RWPE2 (cell line): ENCODE measurements at regions not wholly inside any gene's neighbourhood (a gene's known extent, or its start where the extent isn't known, plus 50 kb on each side); places are given as distances from the start of the nearest gene placed in this dataset.

Source experiments
- ATAC-seq: fragments of 200-7000 bp; cut with Tn5 transposase; 3 replicates; pipeline ENCODE4 v1.9.1; 2021; ENCODE audit warnings: low read depth
- DNase-seq: peaks from one replicate; pipeline ENCODE4 v3.0.0-alpha.2; 2020; ENCODE audit warnings: low spot score
- H3K27ac ChIP-seq: fragments of 450-650 bp; 2 replicates; pipeline ENCODE4 v1.5.1; 2017; ENCODE audit warnings: mild to moderate bottlenecking; ENCODE audit not compliant: poor library complexity, severe bottlenecking
- H3K27me3 ChIP-seq: fragments of 250-450 bp; sonication (Bioruptor Pico); 2 replicates; pipeline ENCODE4 v1.5.1; 2021; ENCODE audit warnings: mild to moderate bottlenecking, moderate library complexity; ENCODE audit not compliant: insufficient read depth, poor library complexity, severe bottlenecking
- H3K36me3 ChIP-seq: fragments of 250-450 bp; sonication (Bioruptor Pico); 2 replicates; pipeline ENCODE4 v1.5.1; 2020; ENCODE audit warnings: low read depth, mild to moderate bottlenecking, moderate library complexity
- H3K4me1 ChIP-seq: fragments of 250-450 bp; sonication (Bioruptor Pico); 2 replicates; pipeline ENCODE4 v1.5.1; 2021; ENCODE audit warnings: mild to moderate bottlenecking, moderate library complexity; ENCODE audit not compliant: insufficient read depth, poor library complexity, severe bottlenecking
- H3K4me3 ChIP-seq: fragments of 250-450 bp; sonication (Bioruptor Pico); 2 replicates; pipeline ENCODE4 v1.5.1; 2021; ENCODE audit warnings: mild to moderate bottlenecking, moderate library complexity; ENCODE audit not compliant: severe bottlenecking
- H3K9me3 ChIP-seq: fragments of 250-450 bp; sonication (Bioruptor Pico); 2 replicates; pipeline ENCODE4 v1.5.1; 2021; ENCODE audit warnings: mild to moderate bottlenecking, moderate library complexity; ENCODE audit not compliant: severe bottlenecking
- TF ChIP-seq, protein P1 (sequence below): fragments of 450-650 bp; IDR thresholded peaks from one replicate; pipeline ENCODE4 v1.5.1; 2017; ENCODE audit warnings: mild to moderate bottlenecking, moderate library complexity; ENCODE audit not compliant: poor library complexity, severe bottlenecking

DNA sequence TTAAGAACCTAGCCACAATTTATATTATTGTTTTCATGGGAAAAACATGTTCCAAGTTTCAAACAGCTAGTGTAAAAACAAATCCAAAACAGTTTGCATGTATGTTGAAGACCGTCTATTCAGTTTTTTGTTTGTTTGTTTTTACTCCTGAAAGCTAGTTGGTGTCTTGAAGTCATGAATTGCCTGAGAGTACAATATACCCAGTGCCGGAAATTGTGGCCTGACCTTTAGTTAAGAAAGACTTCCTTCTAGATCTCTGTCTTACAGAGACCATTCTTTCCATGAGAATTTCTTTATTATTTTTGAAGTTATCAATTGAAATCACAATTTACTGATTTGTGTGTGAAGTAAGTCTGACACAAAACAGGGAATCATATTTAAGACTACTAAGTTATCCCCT, 474.8 kb downstream of the KCNJ2 start:
- Histone ChIP-seq H3K27ac (no peak overlapping the region), H3K9me3 (no peaks in the 10 kb centered on the region), H3K4me1 (no peaks in the 10 kb centered on the region), H3K36me3 (no peaks in the 10 kb centered on the region), H3K27me3 (peaks cover 4% of the 10 kb centered on the region), H3K4me3 (no peak overlapping the region)
- no peak for DNase-seq
- TF ChIP-seq, protein P1, sequence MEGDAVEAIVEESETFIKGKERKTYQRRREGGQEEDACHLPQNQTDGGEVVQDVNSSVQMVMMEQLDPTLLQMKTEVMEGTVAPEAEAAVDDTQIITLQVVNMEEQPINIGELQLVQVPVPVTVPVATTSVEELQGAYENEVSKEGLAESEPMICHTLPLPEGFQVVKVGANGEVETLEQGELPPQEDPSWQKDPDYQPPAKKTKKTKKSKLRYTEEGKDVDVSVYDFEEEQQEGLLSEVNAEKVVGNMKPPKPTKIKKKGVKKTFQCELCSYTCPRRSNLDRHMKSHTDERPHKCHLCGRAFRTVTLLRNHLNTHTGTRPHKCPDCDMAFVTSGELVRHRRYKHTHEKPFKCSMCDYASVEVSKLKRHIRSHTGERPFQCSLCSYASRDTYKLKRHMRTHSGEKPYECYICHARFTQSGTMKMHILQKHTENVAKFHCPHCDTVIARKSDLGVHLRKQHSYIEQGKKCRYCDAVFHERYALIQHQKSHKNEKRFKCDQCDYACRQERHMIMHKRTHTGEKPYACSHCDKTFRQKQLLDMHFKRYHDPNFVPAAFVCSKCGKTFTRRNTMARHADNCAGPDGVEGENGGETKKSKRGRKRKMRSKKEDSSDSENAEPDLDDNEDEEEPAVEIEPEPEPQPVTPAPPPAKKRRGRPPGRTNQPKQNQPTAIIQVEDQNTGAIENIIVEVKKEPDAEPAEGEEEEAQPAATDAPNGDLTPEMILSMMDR: no peak
- no peak for ATAC-seq

DNA sequence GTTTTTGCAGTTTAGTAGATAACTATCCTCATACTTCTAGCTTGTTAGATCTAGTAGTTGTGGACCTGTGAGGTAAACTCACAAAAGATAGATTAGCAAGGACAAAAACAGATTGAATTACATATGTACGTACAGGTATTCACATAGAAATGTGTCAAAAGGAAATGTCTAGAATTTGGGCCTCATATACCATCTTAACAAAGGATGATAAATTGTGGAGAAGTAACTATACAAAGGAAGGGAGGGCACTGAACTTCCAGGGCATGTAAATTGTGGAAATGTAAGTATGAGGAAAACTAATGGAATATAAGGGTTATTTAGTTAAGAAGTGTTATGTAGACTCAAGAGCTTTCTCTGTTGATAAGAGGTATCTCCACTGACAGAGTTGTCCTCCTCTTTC, 477.3 kb downstream of the KCNJ2 start:
- DNase-seq (no peak), ATAC-seq (no peak)
- Histone ChIP-seq H3K4me1 (no peaks in the 10 kb centered on the region), H3K36me3 (no peaks in the 10 kb centered on the region), H3K27me3 (no peaks in the 10 kb centered on the region), H3K27ac (no peak overlapping the region), H3K9me3 (no peaks in the 10 kb centered on the region), H3K4me3 (no peak overlapping the region)
- TF ChIP-seq, protein P1: no peak

DNA sequence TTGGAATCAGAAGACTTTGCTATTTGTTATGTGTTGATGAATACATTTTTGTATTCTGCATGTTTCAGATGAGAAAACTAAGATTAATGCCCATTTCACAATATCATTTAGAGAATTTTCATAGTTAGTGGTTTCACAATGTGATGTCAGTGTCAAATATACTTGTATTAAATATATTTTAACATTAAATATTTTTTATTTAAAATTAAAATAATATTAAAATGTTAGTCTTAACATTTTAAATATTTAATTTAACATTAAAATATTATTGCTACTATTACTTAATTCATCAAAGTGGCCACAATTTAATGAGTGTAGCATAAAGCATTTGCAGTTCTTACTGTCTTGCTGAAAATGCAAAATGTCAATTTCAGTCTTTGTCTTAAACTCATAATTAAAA, 478.8 kb downstream of the KCNJ2 start:
- Histone ChIP-seq H3K4me1 (no peaks in the 10 kb centered on the region), H3K27ac (no peak overlapping the region), H3K27me3 (no peaks in the 10 kb centered on the region), H3K9me3 (no peaks in the 10 kb centered on the region), H3K36me3 (no peaks in the 10 kb centered on the region), H3K4me3 (no peak overlapping the region)
- TF ChIP-seq, protein P1: no peak
- no peak for ATAC-seq
- DNase-seq: no peak

DNA sequence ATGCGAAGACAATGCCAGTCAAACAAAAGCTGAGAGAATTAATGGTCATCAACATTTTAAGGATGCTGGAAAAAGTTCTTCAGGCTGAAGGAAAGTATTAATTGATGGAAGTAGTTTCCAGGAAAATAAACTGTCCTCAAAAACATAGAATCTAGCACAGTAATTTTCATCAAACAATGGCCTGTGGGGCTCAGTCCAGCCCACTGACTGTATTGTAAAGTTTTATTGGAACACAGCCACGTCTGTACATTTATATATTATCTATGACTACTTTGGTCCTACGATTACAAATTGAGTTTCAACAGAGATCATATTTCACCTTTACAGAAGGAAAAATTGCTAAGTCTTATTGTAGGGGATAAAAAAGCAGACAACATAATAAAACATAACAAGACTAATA, 484.5 kb downstream of the KCNJ2 start:
- no peaks in the 10 kb centered on the region for H3K4me1 ChIP-seq
- TF ChIP-seq, protein P1: no peak
- ATAC-seq (no peak), DNase-seq (no peak)
- no peaks in the 10 kb centered on the region for H3K9me3 ChIP-seq
- H3K36me3 ChIP-seq: no peaks in the 10 kb centered on the region
- H3K27ac ChIP-seq: no peak overlapping the region
- no peaks in the 10 kb centered on the region for H3K27me3 ChIP-seq
- H3K4me3 ChIP-seq: no peak overlapping the region

DNA sequence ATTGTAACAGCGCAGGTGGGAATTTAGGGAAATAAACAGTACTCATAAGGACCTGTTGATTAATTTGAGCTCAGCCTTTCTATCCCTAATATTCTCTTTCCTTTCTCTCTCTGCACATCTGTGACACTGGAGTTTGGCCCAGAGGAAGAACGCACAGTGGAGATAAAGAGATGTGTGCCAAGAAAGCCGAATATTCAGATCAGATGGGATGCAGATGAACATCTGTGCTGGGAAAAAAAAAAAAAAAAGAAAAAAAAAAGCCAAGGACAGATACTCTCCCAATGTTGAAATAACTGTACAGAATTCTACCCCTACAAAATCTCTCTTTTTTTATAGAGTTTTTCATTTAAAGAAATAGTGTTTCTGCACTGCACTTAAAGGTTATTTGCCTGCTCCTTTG, 485.4 kb downstream of the KCNJ2 start:
- Histone ChIP-seq H3K4me3 (no peak overlapping the region), H3K36me3 (no peaks in the 10 kb centered on the region), H3K4me1 (no peaks in the 10 kb centered on the region), H3K27ac (no peak overlapping the region), H3K9me3 (no peaks in the 10 kb centered on the region), H3K27me3 (no peaks in the 10 kb centered on the region)
- DNase-seq: no peak
- TF ChIP-seq, protein P1: no peak
- ATAC-seq: no peak
